ENCODE measurements at regions not wholly inside any gene's neighbourhood (a gene's known extent, or its start where the extent isn't known, plus 50 kb on each side); places are given as distances from the start of the nearest gene placed in this dataset.

GRCh38 chr10:108545921-108546320, 1377.4 kb downstream of the XPNPEP1 start:
- TF ChIP-seq CTCF (conservative IDR thresholded peaks at IDR 0.05; ENCODE audit: low read depth, low read length) = no peak
- TF ChIP-seq ELK1 (IDR thresholded peaks at IDR 0.05; ENCODE audit: borderline replicate concordance, low read depth, low read length) = no peak
- no peak for TF ChIP-seq POLR2A (IDR thresholded peaks at IDR 0.05; ENCODE audit: low read depth, low read length)
- TF ChIP-seq USF2 (IDR thresholded peaks at IDR 0.05; ENCODE audit: low read depth, low read length) = no peak
- no peak for TF ChIP-seq MXI1 (IDR thresholded peaks at IDR 0.05; ENCODE audit: borderline replicate concordance, low read depth, low read length)
- TF ChIP-seq SMC3 (IDR thresholded peaks at IDR 0.05; ENCODE audit: low read depth, low read length) = no peak
- no peak for TF ChIP-seq BHLHE40 (IDR thresholded peaks at IDR 0.05; ENCODE audit: low read depth, low read length)
- no peak for TF ChIP-seq RCOR1 (IDR thresholded peaks at IDR 0.05; ENCODE audit: insufficient replicate concordance, low read length)
- no peak for TF ChIP-seq CEBPB (IDR thresholded peaks at IDR 0.05; ENCODE audit: low read depth, low read length)
- TF ChIP-seq RAD21 (IDR thresholded peaks at IDR 0.05; ENCODE audit: low read length) = no peak
- no peak for TF ChIP-seq MAFK (IDR thresholded peaks at IDR 0.05; ENCODE audit: low read depth, low read length)
- TF ChIP-seq CHD1 (IDR thresholded peaks at IDR 0.05; ENCODE audit: low read depth, low read length) = no peak

All from IMR-90 (cell line).